ENCODE measurements at regions not wholly inside any gene's neighbourhood (a gene's known extent, or its start where the extent isn't known, plus 50 kb on each side); places are given as distances from the start of the nearest gene placed in this dataset.

- H3K4me3 ChIP-seq (ENCODE audit: control extremely low read depth in 1 of 5, extremely low read depth in 1 of 5, insufficient read depth in 1 of 5, low read depth in 2 of 5, low read length in 4 of 5): no peak overlapping the region
- H3K27me3 Mint-ChIP-seq: peaks cover 4% of the 10 kb centered on the region
- H3K4me1 Mint-ChIP-seq: no peaks in the 10 kb centered on the region
- no peak for TF ChIP-seq CTCF (IDR thresholded peaks at IDR 0.05)
- no peak for TF ChIP-seq EZH2 (IDR thresholded peaks at IDR 0.05; ENCODE audit: borderline replicate concordance, insufficient read depth, low read depth, low read length, poor library complexity, severe bottlenecking)
- no peaks in the 10 kb centered on the region for H3K79me2 ChIP-seq (ENCODE audit: control insufficient read depth, insufficient read depth, low read length)
- no peaks in the 10 kb centered on the region for H4K20me1 ChIP-seq (ENCODE audit: control insufficient read depth, insufficient read depth, low read length, poor library complexity, severe bottlenecking)
- no peak overlapping the region for H3K4me2 ChIP-seq (replicated peaks; ENCODE audit: low read depth, low read length, poor library complexity, severe bottlenecking)
- ChIA-PET CTCF (no interaction called here), POLR2A (no interaction called here)
- no peaks in the 10 kb centered on the region for H3K36me3 ChIP-seq (replicated peaks in 1 of 2; ENCODE audit: control extremely low read depth in 1 of 2, control insufficient read depth in 1 of 2, extremely low read depth in 1 of 2, insufficient read depth in 2 of 2, low read length in 1 of 2)
- ATAC-seq (ENCODE audit: low read depth) (no peak), DNase-seq (no peak)
- no peak overlapping the region for H3K9ac ChIP-seq (ENCODE audit: low read length)
- no peaks in the 10 kb centered on the region for H3K27me3 ChIP-seq (replicated peaks in 1 of 4; ENCODE audit: control extremely low read depth in 1 of 4, control insufficient read depth in 3 of 4, insufficient read depth in 4 of 4, low read length in 3 of 4)
- H3K4me3 Mint-ChIP-seq: no peak overlapping the region
- no peaks in the 10 kb centered on the region for H3K4me1 ChIP-seq (ENCODE audit: control insufficient read depth in 2 of 2, insufficient read depth in 2 of 2, low read length in 2 of 2)
- no peak overlapping the region for H2AFZ ChIP-seq (ENCODE audit: insufficient read depth, low read depth, low read length, poor library complexity, severe bottlenecking)
- intact Hi-C loops (cut with micrococcal nuclease): no loop called here
- peaks cover 0 to 3% (median 0%) of the 10 kb centered on the region in 3 donors for H3K9me3 ChIP-seq (ENCODE audit: control extremely low read depth in 1 of 3, control insufficient read depth in 2 of 3, insufficient read depth in 1 of 3, low read length in 2 of 3)
- H3K9me3 Mint-ChIP-seq (ENCODE audit: insufficient read depth): peaks cover 5% of the 10 kb centered on the region
- WGBS (ENCODE audit: insufficient coverage): no CpG with 5 or more reads among the region's 2 CpGs
- no peak overlapping the region for H3K27ac Mint-ChIP-seq
- no peak overlapping the region for H3K27ac ChIP-seq (ENCODE audit: low read length in 2 of 2)
These were observed 241.1 kb upstream of the CTBP2 start for GRCh38 chr10:125401462-125401861.

GRCh38 chr10:125399289-125399688, 238.9 kb upstream of the CTBP2 start:
- no peaks in the 10 kb centered on the region for H3K4me1 Mint-ChIP-seq
- Histone ChIP-seq H3K27ac (ENCODE audit: low read length in 2 of 2) (no peak overlapping the region), H3K4me3 (ENCODE audit: control extremely low read depth in 1 of 5, extremely low read depth in 1 of 5, insufficient read depth in 1 of 5, low read depth in 2 of 5, low read length in 4 of 5) (no peak overlapping the region), H3K36me3 (replicated peaks in 1 of 2; ENCODE audit: control extremely low read depth in 1 of 2, control insufficient read depth in 1 of 2, extremely low read depth in 1 of 2, insufficient read depth in 2 of 2, low read length in 1 of 2) (no peaks in the 10 kb centered on the region), H3K9me3 (ENCODE audit: control extremely low read depth in 1 of 3, control insufficient read depth in 2 of 3, insufficient read depth in 1 of 3, low read length in 2 of 3) (no peaks in the 10 kb centered on the region), H2AFZ (ENCODE audit: insufficient read depth, low read depth, low read length, poor library complexity, severe bottlenecking) (no peak overlapping the region), H3K79me2 (ENCODE audit: control insufficient read depth, insufficient read depth, low read length) (no peaks in the 10 kb centered on the region), H4K20me1 (ENCODE audit: control insufficient read depth, insufficient read depth, low read length, poor library complexity, severe bottlenecking) (no peaks in the 10 kb centered on the region), H3K4me2 (replicated peaks; ENCODE audit: low read depth, low read length, poor library complexity, severe bottlenecking) (no peak overlapping the region), H3K4me1 (ENCODE audit: control insufficient read depth in 2 of 2, insufficient read depth in 2 of 2, low read length in 2 of 2) (no peaks in the 10 kb centered on the region), H3K9ac (ENCODE audit: low read length) (no peak overlapping the region), H3K27me3 (replicated peaks in 1 of 4; ENCODE audit: control extremely low read depth in 1 of 4, control insufficient read depth in 3 of 4, insufficient read depth in 4 of 4, low read length in 3 of 4) (no peaks in the 10 kb centered on the region)
- POLR2A ChIA-PET: no interaction called here
- no peak overlapping the region for H3K27ac Mint-ChIP-seq
- peaks cover 4% of the 10 kb centered on the region for H3K27me3 Mint-ChIP-seq
- CTCF ChIA-PET: no interaction called here
- TF ChIP-seq CTCF (IDR thresholded peaks at IDR 0.05): no peak
- TF ChIP-seq EZH2 (IDR thresholded peaks at IDR 0.05; ENCODE audit: borderline replicate concordance, insufficient read depth, low read depth, low read length, poor library complexity, severe bottlenecking): no peak
- H3K4me3 Mint-ChIP-seq: no peak overlapping the region
- peaks cover 4% of the 10 kb centered on the region for H3K9me3 Mint-ChIP-seq (ENCODE audit: insufficient read depth)
- 88% methylated on average over 2 of the region's 3 CpGs for WGBS (ENCODE audit: insufficient coverage)
- ATAC-seq (ENCODE audit: low read depth) (no peak), DNase-seq (no peak)
- intact Hi-C loops (cut with micrococcal nuclease): no loop called here

All from B cell (primary cell).